GM19438 (cell line): ENCODE measurements at regions not wholly inside any gene's neighbourhood (a gene's known extent, or its start where the extent isn't known, plus 50 kb on each side); places are given as distances from the start of the nearest gene placed in this dataset.
A peak's percentile ranks its signal among the peaks of the same experiment; 100 is the strongest.

ENCODE experiments used
- ATAC-seq: cut with Tn5 transposase; IDR thresholded peaks from one replicate; pipeline ENCODE4 v1.9.1; 2021; ENCODE audit warnings: low read depth; ENCODE audit not compliant: unreplicated experiment

DNA sequence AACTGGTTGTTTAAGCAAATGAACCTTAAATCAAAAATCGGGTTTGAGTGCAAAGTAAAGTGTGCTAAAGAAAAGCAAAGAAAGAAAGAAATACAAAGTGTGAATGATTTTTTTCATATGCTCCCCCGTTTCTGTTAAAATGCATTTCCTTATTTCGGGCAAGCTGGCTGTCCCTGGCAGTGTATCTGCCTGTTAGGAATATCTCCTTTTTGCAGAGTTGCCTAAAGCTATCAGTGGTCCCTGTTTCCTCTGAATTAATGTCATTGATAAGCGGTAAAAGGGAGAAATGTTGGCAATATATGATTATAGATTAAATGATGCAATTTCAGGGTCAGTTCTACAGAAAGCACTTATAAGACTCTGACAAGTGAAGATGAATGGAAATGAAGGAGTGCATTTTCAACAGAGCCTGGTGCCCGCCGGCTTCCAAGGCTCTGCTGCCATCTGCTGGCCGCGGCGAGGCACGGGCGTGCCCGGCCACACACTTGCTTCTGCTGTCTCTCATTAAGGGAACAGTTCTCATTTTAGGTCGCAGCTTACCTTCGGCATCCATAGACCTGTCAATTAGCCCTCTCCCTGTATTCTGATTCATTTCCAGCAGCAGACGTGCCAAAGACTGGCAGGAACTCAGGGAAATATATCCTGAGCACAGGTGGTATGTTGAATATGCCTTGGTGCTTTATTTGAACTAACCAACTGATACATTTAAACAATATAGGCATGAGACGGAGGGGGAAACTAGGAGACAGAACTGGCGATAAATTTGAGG, 381.9 kb downstream of the C6orf118 start:
- peak; percentile 80 for ATAC-seq

DNA sequence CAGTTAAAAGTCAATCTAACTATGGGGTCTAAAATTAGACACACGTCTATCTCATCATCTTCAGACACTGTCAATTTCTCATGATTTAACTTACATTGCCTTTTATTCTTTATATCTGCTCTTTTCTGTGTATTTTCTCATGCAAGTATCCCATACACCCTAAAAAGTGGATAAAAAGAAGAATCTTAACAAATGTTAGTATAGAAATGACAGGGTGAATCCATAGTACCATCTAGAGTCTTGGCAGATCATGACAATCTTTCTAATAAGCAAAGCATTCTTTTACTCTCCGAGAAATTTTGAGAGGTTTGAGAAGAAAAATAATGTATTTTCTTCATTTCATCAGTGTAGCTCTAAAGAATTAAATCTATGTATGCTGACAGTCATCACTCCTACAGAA, 382.7 kb downstream of the C6orf118 start:
- ATAC-seq: no peak

DNA sequence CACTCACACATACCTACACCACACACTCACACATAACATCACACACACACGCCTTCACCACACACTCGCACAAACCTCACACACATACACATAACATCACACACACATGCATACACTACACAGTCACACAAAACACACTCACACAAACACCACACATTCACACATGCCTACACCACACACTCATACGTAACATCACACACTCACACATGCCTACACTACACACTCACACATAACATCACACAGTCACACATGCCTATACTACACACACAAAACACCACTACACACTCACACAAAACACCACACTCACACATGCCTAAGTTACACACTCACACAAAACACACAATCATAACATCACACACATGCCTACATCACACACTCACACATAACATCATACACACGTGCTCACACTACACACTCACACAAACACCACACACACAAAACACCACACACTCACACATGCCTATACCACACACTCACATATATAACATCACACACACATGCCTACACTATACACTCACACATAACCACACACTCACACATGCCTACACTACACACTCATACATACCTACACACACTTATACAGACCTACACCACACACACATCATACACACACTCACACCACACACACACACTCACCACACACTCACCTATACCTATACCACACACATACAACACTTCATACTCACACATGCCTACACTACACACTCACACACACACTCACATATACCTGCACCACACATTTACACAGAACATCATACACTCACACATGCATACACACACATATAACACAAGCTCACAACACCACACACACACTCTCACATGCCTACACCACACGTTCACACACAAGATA, 383.5 kb downstream of the C6orf118 start:
- no peak for ATAC-seq

GRCh38 chr6:164924674-164925073, 384.7 kb downstream of the C6orf118 start:
- no peak for ATAC-seq

- no peak for ATAC-seq
Measured at GRCh38 chr6:164917211-164917610, 392.2 kb downstream of the C6orf118 start.

- no peak for ATAC-seq
Measured at GRCh38 chr6:164916087-164916486, 393.3 kb downstream of the C6orf118 start.

- ATAC-seq: no peak
Measured at GRCh38 chr6:164911873-164912580, 397.4 kb downstream of the C6orf118 start.

- ATAC-seq: no peak
Measured at GRCh38 chr6:164911151-164911550, 398.3 kb downstream of the C6orf118 start.

- no peak for ATAC-seq
Measured at GRCh38 chr6:164906766-164907165, 402.6 kb downstream of the C6orf118 start.

DNA sequence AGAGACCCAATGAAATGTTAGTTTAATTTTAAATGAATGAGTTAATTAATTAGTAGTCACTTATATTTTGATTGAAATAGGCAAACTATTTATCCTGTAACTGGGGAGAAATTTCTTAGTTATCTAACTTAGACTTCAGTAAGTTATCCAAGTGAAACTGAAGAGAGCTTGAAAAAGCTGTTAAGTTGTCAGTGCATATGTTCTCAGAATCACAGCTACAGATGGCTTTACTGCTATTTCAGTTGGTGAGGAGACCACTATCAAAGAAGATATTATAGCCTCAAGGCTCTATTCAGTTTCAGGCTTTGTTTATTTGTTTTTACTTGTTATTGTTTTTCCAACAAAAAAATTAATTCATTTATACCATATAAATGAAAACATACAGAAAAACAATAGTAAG, 404.1 kb downstream of the C6orf118 start:
- no peak for ATAC-seq

- no peak for ATAC-seq
Measured at GRCh38 chr6:164898412-164898811, 411.0 kb downstream of the C6orf118 start.

- ATAC-seq: no peak
Measured at GRCh38 chr6:164897523-164898235, 411.7 kb downstream of the C6orf118 start.

DNA sequence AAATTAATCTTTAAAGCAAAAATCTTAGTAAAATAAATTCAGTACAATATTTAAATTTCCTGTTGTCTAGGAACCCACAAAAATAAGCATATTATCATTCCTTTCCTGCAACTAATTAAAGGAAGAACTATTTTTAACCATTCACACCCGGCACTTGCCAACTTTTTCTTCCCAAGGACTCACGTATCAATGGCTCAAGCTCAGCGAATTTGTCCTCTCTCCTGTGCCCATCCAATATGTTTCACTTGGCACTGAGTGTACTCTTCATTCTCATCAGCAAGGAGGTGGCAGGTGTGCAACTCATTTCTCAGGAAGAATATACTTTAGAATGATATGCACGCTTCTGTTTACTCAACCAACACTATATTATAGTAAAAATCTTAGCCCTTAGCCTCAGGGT, 419.4 kb downstream of the C6orf118 start:
- ATAC-seq: no peak

DNA sequence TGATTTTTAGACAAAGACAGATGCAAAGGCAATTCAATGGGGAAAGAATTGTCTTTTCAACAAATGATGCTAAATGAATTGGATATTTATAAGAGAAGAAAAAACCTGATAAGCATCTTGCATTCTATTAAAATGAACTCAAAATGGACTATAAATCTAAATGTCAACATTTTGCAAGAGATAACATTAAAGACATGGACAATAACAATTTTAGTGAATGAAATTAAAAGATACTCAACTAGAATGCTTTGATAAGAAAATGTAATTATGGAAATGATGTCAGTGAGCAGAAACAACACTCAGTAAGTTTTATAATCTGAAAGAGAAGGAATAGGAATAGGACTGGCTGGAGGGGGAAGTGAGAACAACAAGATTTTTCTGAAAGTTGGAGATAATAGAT, 421.7 kb downstream of the C6orf118 start:
- no peak for ATAC-seq

- no peak for ATAC-seq
Measured at GRCh38 chr6:164882236-164882635, 427.2 kb downstream of the C6orf118 start.

DNA sequence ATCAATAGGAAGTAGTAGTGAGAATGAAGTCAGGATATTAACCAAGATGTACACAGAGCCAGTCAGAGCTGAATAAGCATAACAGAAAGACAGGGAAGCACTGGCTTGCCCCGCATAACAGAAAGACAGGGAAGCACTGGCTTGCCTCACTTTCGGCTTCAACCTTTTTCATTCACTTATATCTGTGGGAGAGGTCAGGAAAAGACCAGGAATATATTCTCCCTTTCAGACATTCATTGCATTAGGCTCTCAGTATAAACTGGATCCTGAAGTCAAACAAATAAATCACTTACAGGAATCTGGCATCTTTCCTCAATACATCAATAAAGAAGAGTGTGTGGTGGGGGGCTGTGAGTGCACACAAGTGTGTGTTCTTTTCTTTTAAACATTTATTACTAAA, 437.6 kb downstream of the C6orf118 start:
- ATAC-seq: no peak

DNA sequence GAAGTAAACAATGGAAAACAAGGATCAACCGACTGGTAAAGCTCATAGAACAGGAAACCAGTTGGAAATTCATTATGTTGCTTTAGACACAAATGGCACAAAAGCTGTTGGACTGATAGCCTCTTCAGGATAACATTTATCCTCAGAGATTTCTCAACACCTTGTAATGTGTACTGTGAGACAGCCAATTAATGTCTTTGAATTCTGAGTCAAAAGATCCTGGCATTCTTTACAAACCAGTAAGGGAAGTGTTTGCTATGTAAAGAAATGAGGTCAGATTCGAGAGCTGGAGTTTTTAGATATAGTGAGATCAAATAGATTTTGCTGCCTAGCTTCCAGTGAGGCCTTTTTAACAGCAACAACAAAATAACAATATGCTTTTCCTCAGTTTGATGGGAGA, 439.2 kb downstream of the C6orf118 start:
- no peak for ATAC-seq

GRCh38 chr6:164861967-164862366, 447.4 kb downstream of the C6orf118 start:
- no peak for ATAC-seq

DNA sequence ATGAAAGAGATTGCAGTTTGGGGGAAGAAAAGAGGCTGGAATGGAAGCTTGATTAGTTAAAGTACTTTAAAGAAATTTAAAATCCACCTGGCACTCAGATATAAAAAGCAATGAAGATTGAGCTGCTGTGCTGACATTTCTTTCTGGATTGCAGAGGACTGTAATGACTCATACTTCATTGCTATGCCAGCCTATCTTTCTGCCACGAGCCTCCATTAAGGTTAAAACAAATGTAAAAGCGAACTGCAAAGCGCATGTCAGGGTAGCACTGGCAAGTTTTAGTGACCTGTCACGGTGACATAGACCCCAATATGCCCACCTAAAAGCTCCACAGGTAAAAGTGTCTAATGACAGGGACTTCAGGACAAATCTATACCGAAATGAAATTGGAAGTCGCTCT, 449.6 kb downstream of the C6orf118 start:
- no peak for ATAC-seq

DNA sequence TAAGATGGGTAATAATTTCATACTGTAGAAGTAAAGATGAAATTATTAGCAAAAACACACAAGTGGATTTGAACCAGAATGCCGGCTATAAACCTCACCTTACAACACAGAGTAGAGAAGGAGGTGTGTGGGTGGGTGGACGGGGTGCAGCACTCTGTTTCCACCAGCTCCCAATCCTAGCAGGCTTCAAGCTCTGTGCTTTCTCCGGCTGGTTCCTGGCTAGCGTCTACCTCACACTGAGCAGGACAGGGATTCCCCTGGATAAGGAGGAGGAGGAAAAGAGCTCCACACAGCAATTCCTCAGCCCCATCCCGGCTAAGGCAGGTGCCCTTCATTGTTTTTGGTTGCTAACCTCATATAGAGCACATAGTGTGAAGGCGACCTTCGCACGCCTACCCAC, 453.3 kb downstream of the C6orf118 start:
- ATAC-seq: no peak

DNA sequence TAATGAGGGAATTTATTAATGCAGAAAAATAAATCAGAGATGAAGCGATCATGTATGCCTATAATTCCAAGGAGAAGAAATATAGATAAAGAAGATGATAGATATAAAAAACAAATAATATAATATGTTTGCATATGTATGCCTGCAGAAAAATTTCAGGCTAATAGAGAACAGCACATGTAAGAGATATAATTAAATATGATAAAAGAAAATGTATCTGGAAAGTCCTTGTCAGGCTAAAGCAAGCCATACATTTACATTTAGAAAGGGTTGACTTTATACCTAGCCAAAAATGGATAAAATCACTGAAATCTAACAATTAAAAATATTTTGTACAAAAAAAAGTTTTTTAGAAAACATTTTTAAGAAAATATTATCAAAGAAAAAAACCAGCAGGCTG, 454.1 kb downstream of the C6orf118 start:
- no peak for ATAC-seq
